ENCODE measurements at regions not wholly inside any gene's neighbourhood (a gene's known extent, or its start where the extent isn't known, plus 50 kb on each side); places are given as distances from the start of the nearest gene placed in this dataset.

DNA sequence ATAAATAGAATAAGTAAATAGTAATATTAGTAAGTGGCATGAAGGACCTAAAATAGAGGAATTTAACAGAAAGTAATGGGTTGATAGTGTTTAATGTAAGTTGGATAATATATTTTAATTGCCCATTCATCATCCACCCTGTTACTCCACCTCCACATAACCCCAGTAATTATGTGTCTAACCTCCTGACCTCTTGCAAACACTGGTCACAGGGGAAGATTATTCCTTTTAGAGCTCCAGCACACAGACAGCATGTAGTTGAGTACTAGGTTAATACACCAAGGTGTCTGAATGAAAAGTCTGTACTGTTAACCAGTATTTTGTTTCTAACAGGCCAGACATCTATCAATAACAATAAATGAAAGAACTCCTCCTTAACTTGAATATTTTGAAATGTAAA lies 92.4 kb upstream of the EYS start:
- H3K36me3 ChIP-seq (ENCODE audit: control insufficient read depth in 2 of 2, extremely low read depth in 1 of 2, insufficient read depth in 2 of 2, low read length in 2 of 2): no peaks in the 10 kb centered on the region
- H3K27ac ChIP-seq (ENCODE audit: insufficient read depth, low read depth, low read length): no peak overlapping the region
- H3K27me3 ChIP-seq (ENCODE audit: control insufficient read depth in 2 of 2, insufficient read depth in 2 of 2, low read length in 2 of 2): no peaks in the 10 kb centered on the region
- no peaks in the 10 kb centered on the region for H3K9me3 ChIP-seq (replicated peaks; ENCODE audit: control insufficient read depth, insufficient read depth, low read length)
- POLR2A ChIA-PET: no interaction called here
- no peak overlapping the region for H3K4me2 ChIP-seq (ENCODE audit: insufficient read depth, low read length)
- no peak for FAIRE-seq
- no peak overlapping the region for H3K4me3 ChIP-seq (replicated peaks in 1 of 3; ENCODE audit: insufficient read depth in 1 of 3, low read depth in 1 of 3, low read length in 3 of 3)
- H4K20me1 ChIP-seq (replicated peaks; ENCODE audit: control insufficient read depth, extremely low read depth, insufficient read depth, low read length): no peaks in the 10 kb centered on the region
- CTCF ChIA-PET: no interaction called here
- dilution Hi-C loops (cut with MboI; ENCODE audit: extremely low pct_ligation_motif_present, low sequenced_read_pairs) (no loop called here), intact Hi-C loops (cut with micrococcal nuclease) (no loop called here)
- no TSS peak for BruUV-seq (replicated peaks)
- H3K79me2 ChIP-seq (ENCODE audit: control insufficient read depth, insufficient read depth, low read length): no peaks in the 10 kb centered on the region
- DNase-seq (ENCODE audit: low read depth, low spot score): no peak
- no peak for TF ChIP-seq POLR2A (IDR thresholded peaks at IDR 0.05; ENCODE audit: low read depth, low read length)
- TF ChIP-seq EZH2 (IDR thresholded peaks at IDR 0.05; ENCODE audit: borderline replicate concordance, low read depth, low read length, severe bottlenecking): no peak
- TF ChIP-seq GATA2 (IDR thresholded peaks at IDR 0.05; ENCODE audit: insufficient read depth, insufficient read length, low read depth, low read length): no peak
- TF ChIP-seq MYC (IDR thresholded peaks at IDR 0.05; ENCODE audit: low read depth, low read length): no peak
- TF ChIP-seq, protein P1, sequence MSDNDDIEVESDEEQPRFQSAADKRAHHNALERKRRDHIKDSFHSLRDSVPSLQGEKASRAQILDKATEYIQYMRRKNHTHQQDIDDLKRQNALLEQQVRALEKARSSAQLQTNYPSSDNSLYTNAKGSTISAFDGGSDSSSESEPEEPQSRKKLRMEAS (IDR thresholded peaks at IDR 0.05; ENCODE audit: insufficient read depth, insufficient read length): no peak
- no peak for TF ChIP-seq JUN (IDR thresholded peaks at IDR 0.05; ENCODE audit: borderline replicate concordance, insufficient read depth, insufficient read length, low read depth)
- no peak for TF ChIP-seq POLR2AphosphoS5 (IDR thresholded peaks at IDR 0.05; ENCODE audit: insufficient read depth, low read depth, low read length)
- H3K4me1 ChIP-seq (ENCODE audit: control insufficient read depth, extremely low read depth, insufficient read depth, low read length): no peaks in the 10 kb centered on the region
- no peak overlapping the region for H3K9ac ChIP-seq (replicated peaks; ENCODE audit: extremely low read depth, insufficient read depth, low read length)
- H2AFZ ChIP-seq (ENCODE audit: low read depth, low read length): no peak overlapping the region
- H3K9me1 ChIP-seq (replicated peaks; ENCODE audit: control insufficient read depth, extremely low read depth, insufficient read depth, low read length): no peaks in the 10 kb centered on the region

DNA sequence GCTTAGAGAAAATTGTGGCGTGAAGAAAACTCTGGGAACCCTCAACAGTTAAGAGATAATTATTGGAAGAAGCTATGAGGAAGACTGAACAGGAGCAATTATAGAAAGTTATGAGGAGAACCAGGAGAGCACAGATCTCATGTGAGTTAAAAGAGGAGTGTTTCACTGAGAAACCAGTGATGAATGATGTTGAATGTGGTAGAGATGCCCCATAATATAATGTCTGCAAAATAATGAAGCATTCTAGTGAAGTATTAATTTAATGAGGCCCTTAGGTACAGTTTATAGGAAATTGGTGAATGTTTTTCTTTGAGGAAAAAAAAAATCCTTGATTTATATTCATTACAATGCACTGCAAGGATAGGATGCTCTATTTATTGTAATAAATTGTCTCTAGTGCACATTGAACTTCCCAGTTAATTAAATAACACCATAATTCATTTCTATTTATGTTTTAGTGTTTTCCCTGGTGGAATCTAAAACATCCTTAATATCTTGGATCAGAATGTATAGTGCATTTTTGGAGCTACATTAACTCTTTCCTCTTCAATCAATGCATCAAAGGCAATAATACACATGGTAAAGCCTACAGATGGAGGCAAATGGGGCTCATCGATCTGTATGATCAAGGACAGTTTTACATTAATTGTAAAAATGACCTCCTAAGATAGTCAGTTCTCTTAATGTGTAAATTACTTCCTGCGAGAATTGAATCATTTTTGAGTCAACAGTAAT lies 91.4 kb upstream of the EYS start:
- POLR2A ChIA-PET: interaction anchor here (0.6 kb wide), 1 partner anchor 35 kb away, joined by 3 read pairs; no protein-coding TSS in a partner anchor
- dilution Hi-C loops (cut with MboI; ENCODE audit: extremely low pct_ligation_motif_present, low sequenced_read_pairs): no loop called here
- no peak overlapping the region for H2AFZ ChIP-seq (ENCODE audit: low read depth, low read length)
- no peaks in the 10 kb centered on the region for H3K36me3 ChIP-seq (ENCODE audit: control insufficient read depth in 2 of 2, extremely low read depth in 1 of 2, insufficient read depth in 2 of 2, low read length in 2 of 2)
- no peaks in the 10 kb centered on the region for H3K9me1 ChIP-seq (replicated peaks; ENCODE audit: control insufficient read depth, extremely low read depth, insufficient read depth, low read length)
- no peaks in the 10 kb centered on the region for H3K4me1 ChIP-seq (ENCODE audit: control insufficient read depth, extremely low read depth, insufficient read depth, low read length)
- H3K27me3 ChIP-seq (ENCODE audit: control insufficient read depth in 2 of 2, insufficient read depth in 2 of 2, low read length in 2 of 2): no peaks in the 10 kb centered on the region
- H3K9ac ChIP-seq (replicated peaks; ENCODE audit: extremely low read depth, insufficient read depth, low read length): no peak overlapping the region
- DNase-seq (ENCODE audit: low read depth, low spot score) (no peak), FAIRE-seq (no peak)
- no peak overlapping the region for H3K4me3 ChIP-seq (replicated peaks in 1 of 3; ENCODE audit: insufficient read depth in 1 of 3, low read depth in 1 of 3, low read length in 3 of 3)
- H4K20me1 ChIP-seq (replicated peaks; ENCODE audit: control insufficient read depth, extremely low read depth, insufficient read depth, low read length): no peaks in the 10 kb centered on the region
- H3K9me3 ChIP-seq (replicated peaks; ENCODE audit: control insufficient read depth, insufficient read depth, low read length): no peaks in the 10 kb centered on the region
- BruUV-seq (replicated peaks): no TSS peak
- no peak overlapping the region for H3K27ac ChIP-seq (ENCODE audit: insufficient read depth, low read depth, low read length)
- H3K79me2 ChIP-seq (ENCODE audit: control insufficient read depth, insufficient read depth, low read length): no peaks in the 10 kb centered on the region
- intact Hi-C loops (cut with micrococcal nuclease): no loop called here
- no peak overlapping the region for H3K4me2 ChIP-seq (ENCODE audit: insufficient read depth, low read length)
- no peak for TF ChIP-seq EZH2 (IDR thresholded peaks at IDR 0.05; ENCODE audit: borderline replicate concordance, low read depth, low read length, severe bottlenecking)
- TF ChIP-seq POLR2A (IDR thresholded peaks at IDR 0.05; ENCODE audit: low read depth, low read length): no peak
- TF ChIP-seq, protein P1 (IDR thresholded peaks at IDR 0.05; ENCODE audit: insufficient read depth, insufficient read length): no peak
- TF ChIP-seq FOS (IDR thresholded peaks at IDR 0.05; ENCODE audit: borderline replicate concordance, insufficient read depth, low read length): no peak
- TF ChIP-seq GATA2 (IDR thresholded peaks at IDR 0.05; ENCODE audit: insufficient read depth, insufficient read length, low read depth, low read length): no peak
- no peak for TF ChIP-seq JUN (IDR thresholded peaks at IDR 0.05; ENCODE audit: borderline replicate concordance, insufficient read depth, insufficient read length, low read depth)
- TF ChIP-seq POLR2AphosphoS5 (IDR thresholded peaks at IDR 0.05; ENCODE audit: insufficient read depth, low read depth, low read length): no peak
- TF ChIP-seq MYC (IDR thresholded peaks at IDR 0.05; ENCODE audit: low read depth, low read length): no peak
- TF ChIP-seq, protein P2, sequence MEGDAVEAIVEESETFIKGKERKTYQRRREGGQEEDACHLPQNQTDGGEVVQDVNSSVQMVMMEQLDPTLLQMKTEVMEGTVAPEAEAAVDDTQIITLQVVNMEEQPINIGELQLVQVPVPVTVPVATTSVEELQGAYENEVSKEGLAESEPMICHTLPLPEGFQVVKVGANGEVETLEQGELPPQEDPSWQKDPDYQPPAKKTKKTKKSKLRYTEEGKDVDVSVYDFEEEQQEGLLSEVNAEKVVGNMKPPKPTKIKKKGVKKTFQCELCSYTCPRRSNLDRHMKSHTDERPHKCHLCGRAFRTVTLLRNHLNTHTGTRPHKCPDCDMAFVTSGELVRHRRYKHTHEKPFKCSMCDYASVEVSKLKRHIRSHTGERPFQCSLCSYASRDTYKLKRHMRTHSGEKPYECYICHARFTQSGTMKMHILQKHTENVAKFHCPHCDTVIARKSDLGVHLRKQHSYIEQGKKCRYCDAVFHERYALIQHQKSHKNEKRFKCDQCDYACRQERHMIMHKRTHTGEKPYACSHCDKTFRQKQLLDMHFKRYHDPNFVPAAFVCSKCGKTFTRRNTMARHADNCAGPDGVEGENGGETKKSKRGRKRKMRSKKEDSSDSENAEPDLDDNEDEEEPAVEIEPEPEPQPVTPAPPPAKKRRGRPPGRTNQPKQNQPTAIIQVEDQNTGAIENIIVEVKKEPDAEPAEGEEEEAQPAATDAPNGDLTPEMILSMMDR (IDR thresholded peaks at IDR 0.05; ENCODE audit: extremely low read depth in 1 of 2, insufficient read depth in 1 of 2, low read depth in 1 of 2, low read length in 2 of 2): no peak
- CTCF ChIA-PET: no interaction called here

All from endothelial cell of umbilical vein (primary cell).